HG02759 (cell line): ENCODE measurements at regions not wholly inside any gene's neighbourhood (a gene's known extent, or its start where the extent isn't known, plus 50 kb on each side); places are given as distances from the start of the nearest gene placed in this dataset.
A peak's percentile ranks its signal among the peaks of the same experiment; 100 is the strongest.

ENCODE experiments used
- ATAC-seq: cut with Tn5 transposase; IDR thresholded peaks from one replicate; pipeline ENCODE4 v1.9.1; 2021; ENCODE audit warnings: mild to moderate bottlenecking, moderate library complexity; ENCODE audit not compliant: unreplicated experiment

DNA sequence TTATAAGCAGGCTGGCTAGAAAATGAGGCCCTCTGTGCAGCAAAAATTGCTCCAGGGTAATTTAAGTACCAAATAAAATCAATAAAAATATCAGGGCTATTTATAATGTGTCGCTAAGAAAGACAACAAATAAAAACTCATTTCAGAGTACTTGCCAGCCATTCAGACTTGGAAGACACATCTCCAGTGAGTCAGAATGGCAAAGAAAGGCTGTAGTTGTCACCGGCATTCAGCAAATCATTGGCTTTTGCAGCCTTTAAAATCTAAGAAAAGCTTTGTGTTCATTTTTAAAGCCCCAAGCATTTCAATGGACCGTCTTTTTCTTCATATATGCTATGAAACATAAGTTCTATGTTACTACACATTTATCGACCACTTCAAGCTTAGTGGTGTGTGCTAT, 141.1 kb upstream of the HNMT start:
- no peak for ATAC-seq

- ATAC-seq, result no peak
These were observed 139.8 kb upstream of the HNMT start for GRCh38 chr2:137824501-137824900.

- ATAC-seq, result peak; percentile 94
These were observed 137.6 kb upstream of the HNMT start for GRCh38 chr2:137826373-137827372.

DNA sequence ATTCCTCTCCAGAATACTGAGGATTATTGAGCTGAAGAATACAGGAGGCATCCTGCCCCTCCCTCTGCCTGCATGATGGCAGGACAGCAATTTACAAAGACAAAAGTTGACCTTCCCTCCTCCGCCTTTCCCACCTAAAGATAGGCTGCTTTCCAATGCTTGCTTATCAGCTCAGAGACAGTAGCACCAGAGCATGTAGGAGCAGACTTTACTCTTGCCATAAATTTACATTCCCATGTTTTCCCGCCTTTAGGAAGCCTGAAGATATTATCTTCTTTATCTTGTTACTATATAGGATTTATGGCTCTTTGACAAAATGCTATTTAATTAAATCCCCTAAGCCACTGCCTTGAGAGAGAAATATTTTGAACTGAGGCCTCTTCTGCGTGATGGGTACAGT, 135.6 kb upstream of the HNMT start:
- no peak for ATAC-seq

- no peak for ATAC-seq
These were observed 135.0 kb upstream of the HNMT start for GRCh38 chr2:137829251-137829650.

DNA sequence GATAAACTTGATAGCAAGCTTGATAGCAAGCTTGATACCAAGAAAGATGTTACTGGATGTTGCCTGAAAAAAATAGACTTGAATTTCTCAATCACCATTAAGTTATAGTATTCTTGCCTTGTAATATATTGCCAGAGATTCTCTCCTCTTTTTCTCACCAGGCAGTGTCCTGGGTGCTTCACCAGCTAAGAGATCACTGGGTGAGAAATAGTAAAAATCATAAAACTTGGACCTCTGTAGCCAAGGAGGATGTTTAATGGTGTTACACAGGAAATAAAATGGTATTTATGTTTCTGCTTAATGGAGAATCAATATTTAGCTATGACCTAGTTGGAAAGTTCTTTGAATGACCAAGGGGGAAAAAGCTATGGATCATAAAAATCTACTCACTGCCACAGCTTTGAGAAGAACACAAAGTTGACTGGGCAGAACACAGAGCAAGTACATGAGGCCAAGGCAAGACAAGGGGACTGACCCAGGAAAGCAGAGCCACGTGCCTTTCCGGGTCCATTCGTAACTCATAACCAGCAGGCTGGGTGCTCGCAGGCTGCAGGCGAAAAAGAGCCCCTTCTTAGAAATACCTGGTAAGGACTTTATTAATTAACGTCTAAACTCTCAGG, 129.4 kb upstream of the HNMT start:
- ATAC-seq, result no peak

- no peak for ATAC-seq
These were observed 127.6 kb upstream of the HNMT start for GRCh38 chr2:137836671-137837070.

DNA sequence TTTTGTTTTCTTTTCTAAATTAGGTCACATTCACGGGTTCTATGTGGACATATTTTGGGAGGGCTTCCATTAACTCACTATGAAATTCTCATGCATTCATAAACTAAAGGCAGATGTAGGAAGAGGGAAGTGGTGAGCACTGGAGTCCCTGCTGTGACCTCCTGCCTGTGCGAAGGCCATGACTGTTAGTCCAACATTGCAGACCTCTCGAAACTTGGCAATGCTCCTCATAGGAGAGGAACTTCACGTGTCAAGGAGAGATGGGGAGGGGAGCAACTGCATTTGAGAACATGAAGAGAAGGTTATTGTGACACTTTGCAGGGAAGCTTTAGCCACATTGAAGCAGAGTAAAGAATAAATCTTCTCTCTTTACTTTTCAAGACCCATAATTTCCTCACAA, 126.4 kb upstream of the HNMT start:
- ATAC-seq, result no peak

DNA sequence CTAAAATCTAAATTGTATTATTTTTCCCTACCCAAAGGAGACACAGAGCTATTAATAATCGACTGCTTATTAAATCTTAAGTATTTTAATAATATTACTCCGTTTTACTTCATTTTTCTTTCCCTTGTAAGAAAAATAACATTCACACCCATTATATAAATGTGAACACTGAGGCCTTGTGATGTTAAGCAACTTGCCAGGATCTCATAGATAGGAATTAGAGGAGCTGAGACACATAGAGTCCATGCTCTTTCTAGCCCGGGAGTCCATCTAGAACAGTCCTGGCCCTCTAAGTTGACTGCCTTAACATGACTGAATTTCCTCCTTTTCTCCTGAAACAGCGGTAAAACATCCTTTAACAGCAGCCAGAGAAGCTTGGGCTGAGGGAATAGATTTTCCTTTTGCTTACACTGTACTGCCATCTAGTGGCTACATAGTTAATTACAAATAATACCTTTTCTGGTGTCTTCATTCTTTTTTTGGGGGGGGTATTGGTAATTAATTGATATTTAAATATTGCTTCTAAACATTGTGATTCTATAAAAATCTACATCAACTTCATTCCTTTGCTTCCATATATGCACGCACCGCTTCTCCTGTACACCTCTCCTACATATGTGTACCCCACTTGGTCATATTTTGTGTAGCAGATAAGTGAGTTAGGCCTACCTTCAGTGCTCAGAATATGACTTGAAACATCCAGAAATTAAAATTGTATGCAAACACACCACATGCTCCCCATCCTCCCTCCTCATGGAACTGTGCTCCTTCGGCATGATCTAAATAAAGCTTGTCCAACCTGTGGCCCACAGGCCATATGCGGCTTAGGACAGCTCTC, 125.8 kb upstream of the HNMT start:
- peak; percentile 72 for ATAC-seq

GRCh38 chr2:137842430-137842829, 121.8 kb upstream of the HNMT start:
- no peak for ATAC-seq

DNA sequence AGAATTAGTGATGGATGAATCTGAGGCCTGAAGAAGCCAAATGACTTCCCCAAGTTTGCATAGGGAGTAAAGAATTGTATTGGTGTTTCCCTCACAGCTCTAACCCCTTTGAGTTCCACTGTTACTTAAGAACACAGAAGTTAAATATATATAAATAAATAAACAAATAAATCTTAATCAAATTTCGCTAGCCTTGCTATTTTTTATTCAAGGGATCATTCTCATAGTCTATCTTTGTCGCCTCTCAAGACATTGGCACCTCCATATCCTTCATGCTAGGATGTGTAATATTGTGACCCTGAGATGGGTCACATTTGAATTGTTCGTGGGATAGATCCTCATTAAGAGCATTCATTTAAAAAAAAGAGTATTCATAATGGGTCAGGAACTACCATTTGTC, 121.3 kb upstream of the HNMT start:
- no peak for ATAC-seq

GRCh38 chr2:137845422-137845821, 118.9 kb upstream of the HNMT start:
- no peak for ATAC-seq

DNA sequence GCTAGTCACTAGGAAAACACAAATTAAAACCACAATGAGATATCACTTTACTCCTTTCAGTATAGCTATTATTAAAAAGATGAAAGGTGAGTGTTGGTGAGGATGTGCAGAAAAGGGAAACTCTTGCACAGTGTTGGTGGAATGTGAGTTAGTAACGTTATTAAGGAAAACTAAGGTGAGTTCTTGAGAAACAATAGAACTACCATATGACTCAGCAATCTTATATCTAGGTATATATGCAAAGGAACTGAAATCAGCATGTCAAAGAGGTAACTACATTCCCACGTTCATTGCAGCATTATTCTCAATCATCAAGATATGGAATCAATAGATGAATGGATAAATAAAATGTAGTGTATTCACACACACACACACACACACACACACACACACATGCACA, 117.3 kb upstream of the HNMT start:
- no peak for ATAC-seq

- no peak for ATAC-seq
These were observed 116.8 kb upstream of the HNMT start for GRCh38 chr2:137847443-137847842.

GRCh38 chr2:137857881-137858280, 106.4 kb upstream of the HNMT start:
- ATAC-seq, result no peak

- no peak for ATAC-seq
These were observed 101.6 kb upstream of the HNMT start for GRCh38 chr2:137862651-137863050.

GRCh38 chr2:137865954-137866540, 98.2 kb upstream of the HNMT start:
- ATAC-seq, result peak; percentile 74

GRCh38 chr2:137870682-137871081, 93.6 kb upstream of the HNMT start:
- peak; percentile 80 for ATAC-seq

DNA sequence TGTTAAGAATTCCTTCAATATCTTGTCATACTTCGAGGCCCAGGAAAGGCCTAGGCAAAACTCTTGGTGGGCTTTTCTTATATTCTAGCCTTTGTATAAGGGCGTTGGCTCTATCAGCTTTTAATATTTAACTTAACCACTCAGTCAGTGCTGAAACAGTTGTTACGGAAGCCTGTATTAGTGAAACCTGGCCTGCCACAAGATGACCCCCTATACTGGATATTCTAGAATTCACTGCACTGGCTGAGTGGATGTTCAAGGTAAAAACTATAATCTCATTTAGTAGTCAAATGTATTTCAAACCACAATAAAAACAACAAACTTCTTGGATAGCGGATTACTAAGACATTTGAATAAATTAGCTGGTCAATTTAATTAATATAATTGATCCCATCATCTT, 91.7 kb upstream of the HNMT start:
- no peak for ATAC-seq

DNA sequence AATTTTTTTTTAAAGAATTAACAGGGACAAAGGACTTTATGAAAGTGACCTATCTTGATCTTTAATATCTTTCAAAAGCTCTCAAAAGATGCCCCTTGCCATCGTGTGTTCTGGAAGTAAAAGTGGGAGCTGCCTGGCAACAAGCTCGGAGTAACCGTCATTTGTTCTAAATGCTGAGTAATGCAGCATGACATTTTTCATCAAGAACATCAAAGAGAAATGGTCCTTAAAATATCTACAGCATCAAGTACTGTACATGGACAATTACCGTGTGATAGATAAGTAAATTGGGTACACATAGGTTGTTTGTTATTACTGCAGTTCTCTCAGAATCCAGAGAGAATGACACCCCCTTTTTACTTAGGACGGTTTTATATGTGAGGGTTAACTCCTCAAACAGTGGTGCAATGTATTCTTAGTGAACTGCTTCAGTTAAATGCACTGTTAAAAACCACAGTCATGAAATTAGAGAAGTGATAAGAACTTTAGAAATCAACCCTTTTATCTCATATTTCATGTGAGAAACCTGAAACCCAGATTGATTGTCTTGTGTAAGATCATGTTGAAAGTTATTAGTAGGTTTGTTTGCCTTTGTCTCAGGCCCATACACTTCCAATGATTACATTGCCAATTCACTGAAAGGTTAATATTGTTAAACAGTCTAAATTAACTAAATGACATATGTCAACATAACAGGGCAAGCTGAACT, 90.6 kb upstream of the HNMT start:
- no peak for ATAC-seq
